Neuronal stem cell (in vitro differentiated cells): ENCODE measurements at regions not wholly inside any gene's neighbourhood (a gene's known extent, or its start where the extent isn't known, plus 50 kb on each side); places are given as distances from the start of the nearest gene placed in this dataset.
"Not testable (repeated sequence)": the region's sequence is repeated elsewhere in the genome, so short reads cannot be mapped to it uniquely, and the experiment has no call there.

Experiments
- DNase-seq: peaks from one replicate; pipeline ENCODE4 v3.0.0-alpha.2; 2013; ENCODE audit warnings: low spot score
- H2AFZ ChIP-seq: one replicate; pipeline ENCODE4 v1.6.1; 2013; ENCODE audit warnings: mild to moderate bottlenecking, low read length, inconsistent platforms
- H2AK5ac ChIP-seq: 2 replicates; pipeline ENCODE4 v1.6.1; 2013; ENCODE audit warnings: low read depth, mild to moderate bottlenecking, inconsistent platforms, low read length, moderate library complexity, mixed read lengths
- H2BK120ac ChIP-seq: 2 replicates; pipeline ENCODE4 v1.6.1; 2013; ENCODE audit warnings: low read depth, mild to moderate bottlenecking, inconsistent platforms, low read length, moderate library complexity, mixed read lengths
- H2BK12ac ChIP-seq: one replicate; pipeline ENCODE4 v1.6.1; 2013; ENCODE audit warnings: low read length, inconsistent platforms
- H2BK15ac ChIP-seq: 2 replicates; pipeline ENCODE4 v1.6.1; 2013; ENCODE audit warnings: mild to moderate bottlenecking, low read length, inconsistent platforms, mixed read lengths
- H2BK5ac ChIP-seq: one replicate; pipeline ENCODE4 v1.6.1; 2013; ENCODE audit warnings: inconsistent platforms, mild to moderate bottlenecking, low read length, moderate library complexity
- H3K14ac ChIP-seq: one replicate; pipeline ENCODE4 v1.6.1; 2013; ENCODE audit warnings: low read length, inconsistent platforms
- H3K18ac ChIP-seq: 2 replicates; pipeline ENCODE4 v1.6.1; 2013; ENCODE audit warnings: low read length, inconsistent platforms
- H3K23ac ChIP-seq: 2 replicates; pipeline ENCODE4 v1.6.1; 2013; ENCODE audit warnings: low read depth, mild to moderate bottlenecking, mixed read lengths, low read length, inconsistent platforms; ENCODE audit not compliant: poor library complexity
- H3K27ac ChIP-seq: replicated peaks from 3 replicates; pipeline ENCODE4 v1.5.1; 2013; ENCODE audit warnings: low read length, inconsistent platforms
- H3K27me3 ChIP-seq, 3 experiments: 2 replicates each; pipeline ENCODE4 v1.6.1; 2013; ENCODE audit warnings: low read length in 3 of 3, mild to moderate bottlenecking in 2 of 3, inconsistent platforms in 1 of 3, low read depth in 1 of 3, mixed read lengths in 1 of 3, moderate library complexity in 1 of 3; ENCODE audit not compliant: control insufficient read depth in 3 of 3, insufficient read depth in 3 of 3
- H3K36me3 ChIP-seq, 2 donors: replicated peaks in 1 of 2; 2 replicates each; pipeline ENCODE4 v1.6.1; 2013; ENCODE audit warnings: low read length in 2 of 2; ENCODE audit not compliant: control insufficient read depth in 2 of 2, insufficient read depth in 2 of 2
- H3K4ac ChIP-seq: 2 replicates; pipeline ENCODE4 v1.6.1; 2013; ENCODE audit warnings: inconsistent platforms, mild to moderate bottlenecking, low read length, moderate library complexity
- H3K4me1 ChIP-seq, 2 donors: 1 replicate in 1 of 2; 2 replicates in 1 of 2; pipeline ENCODE4 v1.6.1; 2013; ENCODE audit warnings: low read length in 2 of 2, low read depth in 1 of 2; ENCODE audit not compliant: control insufficient read depth in 2 of 2, insufficient read depth in 1 of 2
- H3K4me2 ChIP-seq: one replicate; pipeline ENCODE4 v1.6.1; 2013; ENCODE audit warnings: mild to moderate bottlenecking, low read length, inconsistent platforms; ENCODE audit not compliant: insufficient read depth, poor library complexity, severe bottlenecking
- H3K4me3 ChIP-seq, 2 donors: 2 replicates each; pipeline ENCODE4 v1.5.1; 2013; ENCODE audit warnings: low read length in 2 of 2, mild to moderate bottlenecking in 2 of 2, inconsistent platforms in 1 of 2, moderate library complexity in 1 of 2
- H3K79me1 ChIP-seq: one replicate; pipeline ENCODE4 v1.6.1; 2013; ENCODE audit warnings: low read depth, mild to moderate bottlenecking, inconsistent platforms, low read length, moderate library complexity
- H3K9ac ChIP-seq: one replicate; pipeline ENCODE4 v1.6.1; 2013; ENCODE audit warnings: mild to moderate bottlenecking, low read depth, low read length, inconsistent platforms; ENCODE audit not compliant: poor library complexity
- H3K9me3 ChIP-seq, 2 donors: replicated peaks in 1 of 2; 2 replicates each; pipeline versions ENCODE3 to v1.6.1; 2013; ENCODE audit warnings: low read length in 2 of 2, mild to moderate bottlenecking in 2 of 2, inconsistent platforms in 1 of 2, low read depth in 1 of 2, mixed read lengths in 1 of 2, moderate library complexity in 1 of 2; ENCODE audit not compliant: control insufficient read depth in 2 of 2, insufficient read depth in 1 of 2
- H4K8ac ChIP-seq: one replicate; pipeline ENCODE4 v1.6.1; 2013; ENCODE audit warnings: low read depth, mild to moderate bottlenecking, inconsistent platforms, low read length, moderate library complexity
- H4K91ac ChIP-seq: one replicate; pipeline ENCODE4 v1.6.1; 2013; ENCODE audit warnings: low read length, low read depth, mild to moderate bottlenecking, inconsistent platforms; ENCODE audit not compliant: poor library complexity
- WGBS, 2 donors: extraction: QIAGEN DNeasy Blood & Tissue Kit; methylation state at CpG; one replicate each; pipeline ENCODE4 v1.1.7; 2013; ENCODE audit warnings: missing lambda C conversion rate in 2 of 2, mixed read lengths in 1 of 2; ENCODE audit not compliant: insufficient read length in 2 of 2, insufficient replicate concordance in 1 of 2; ENCODE audit errors: extremely low coverage in 2 of 2; 5-methylcytosine and 5-hydroxymethylcytosine counted together

- not testable (repeated sequence) for H2BK12ac ChIP-seq, H3K23ac ChIP-seq, H3K9ac ChIP-seq, H3K4ac ChIP-seq, H3K27me3 ChIP-seq, H3K9me3 ChIP-seq, H2BK15ac ChIP-seq, H3K18ac ChIP-seq, H3K4me1 ChIP-seq, H4K91ac ChIP-seq, H3K79me1 ChIP-seq, DNase-seq, H3K14ac ChIP-seq, H4K8ac ChIP-seq, H3K27ac ChIP-seq, H3K4me2 ChIP-seq, H3K4me3 ChIP-seq, H3K36me3 ChIP-seq, H2BK120ac ChIP-seq, H2AFZ ChIP-seq, H2BK5ac ChIP-seq, H2AK5ac ChIP-seq
- no CpG with 5 or more reads among the region's 3 CpGs for WGBS, 2 donors
These were observed 83.3 kb upstream of the MARK1 start for GRCh38 chr1:220444586-220444985.

GRCh38 chr1:220441211-220441610 lies 86.7 kb upstream of the MARK1 start:
- WGBS, 2 donors: no CpG with 5 or more reads among the region's 3 CpGs
- no peak overlapping the region for H2AFZ ChIP-seq
- H3K27ac ChIP-seq: no peak overlapping the region
- no peaks in the 10 kb centered on the region for H3K4me1 ChIP-seq
- no peak overlapping the region for H3K4me3 ChIP-seq
- H2BK5ac ChIP-seq: no peak overlapping the region
- H2BK120ac ChIP-seq: no peak overlapping the region
- H3K9me3 ChIP-seq: no peaks in the 10 kb centered on the region
- no peak overlapping the region for H4K8ac ChIP-seq
- no peak overlapping the region for H2AK5ac ChIP-seq
- no peak overlapping the region for H3K14ac ChIP-seq
- no peaks in the 10 kb centered on the region for H3K27me3 ChIP-seq
- no peak overlapping the region for H2BK12ac ChIP-seq
- H3K9ac ChIP-seq: no peak overlapping the region
- H4K91ac ChIP-seq: no peak overlapping the region
- H3K4ac ChIP-seq: no peak overlapping the region
- DNase-seq: no peak
- H3K4me2 ChIP-seq: no peak overlapping the region
- H3K79me1 ChIP-seq: no peaks in the 10 kb centered on the region
- H3K18ac ChIP-seq: no peak overlapping the region
- H2BK15ac ChIP-seq: no peak overlapping the region
- H3K23ac ChIP-seq: no peak overlapping the region
- H3K36me3 ChIP-seq: no peaks in the 10 kb centered on the region

- H3K4ac ChIP-seq: no peak overlapping the region
- no peaks in the 10 kb centered on the region for H3K9me3 ChIP-seq
- H3K4me3 ChIP-seq: no peak overlapping the region
- no peaks in the 10 kb centered on the region for H3K36me3 ChIP-seq
- H3K9ac ChIP-seq: no peak overlapping the region
- no peak overlapping the region for H3K14ac ChIP-seq
- H3K27me3 ChIP-seq: no peaks in the 10 kb centered on the region
- H2AK5ac ChIP-seq: no peak overlapping the region
- no peak overlapping the region for H4K8ac ChIP-seq
- H3K23ac ChIP-seq: no peak overlapping the region
- DNase-seq: no peak
- H2BK5ac ChIP-seq: no peak overlapping the region
- no peak overlapping the region for H4K91ac ChIP-seq
- H2BK15ac ChIP-seq: no peak overlapping the region
- H2BK120ac ChIP-seq: no peak overlapping the region
- H2BK12ac ChIP-seq: no peak overlapping the region
- H3K4me1 ChIP-seq: no peaks in the 10 kb centered on the region
- no peak overlapping the region for H3K27ac ChIP-seq
- WGBS, 2 donors: no CpG with 5 or more reads among the region's 2 CpGs
- H2AFZ ChIP-seq: no peak overlapping the region
- no peaks in the 10 kb centered on the region for H3K79me1 ChIP-seq
- H3K18ac ChIP-seq: no peak overlapping the region
- no peak overlapping the region for H3K4me2 ChIP-seq
These were observed 89.2 kb upstream of the MARK1 start for GRCh38 chr1:220438741-220439140.

- Histone ChIP-seq H2AFZ (no peak overlapping the region), H3K4me1 (peaks cover 0 to 2% of the 10 kb centered on the region in 2 donors), H2BK12ac (no peak overlapping the region), H3K18ac (no peak overlapping the region), H3K4ac (no peak overlapping the region), H3K9ac (no peak overlapping the region), H3K9me3 (no peaks in the 10 kb centered on the region), H3K23ac (no peak overlapping the region), H3K27ac (no peak overlapping the region), H2BK120ac (no peak overlapping the region), H3K36me3 (no peaks in the 10 kb centered on the region), H4K91ac (no peak overlapping the region), H2BK5ac (no peak overlapping the region), H3K27me3 (no peaks in the 10 kb centered on the region), H2AK5ac (no peak overlapping the region), H3K79me1 (no peaks in the 10 kb centered on the region), H4K8ac (no peak overlapping the region), H3K4me2 (no peak overlapping the region), H2BK15ac (no peak overlapping the region), H3K4me3 (no peak overlapping the region), H3K14ac (no peak overlapping the region)
- no CpG with 5 or more reads among the region's 1 CpG for WGBS, 2 donors
- DNase-seq: no peak
These were observed 95.5 kb upstream of the MARK1 start for GRCh38 chr1:220432408-220432807.
